ENCODE measurements at regions not wholly inside any gene's neighbourhood (a gene's known extent, or its start where the extent isn't known, plus 50 kb on each side); places are given as distances from the start of the nearest gene placed in this dataset.

GRCh38 chr16:26342621-26343020, 650.9 kb downstream of the HS3ST4 start:
- TF ChIP-seq CTCF (optimal IDR thresholded peaks at IDR 0.05 in 1 of 3, IDR thresholded peaks at IDR 0.05 in 1 of 3, conservative IDR thresholded peaks at IDR 0.05 in 1 of 3; ENCODE audit: extremely low read depth in 1 of 3, insufficient read depth in 2 of 3, low read length in 3 of 3) (no peak), EZH2 (IDR thresholded peaks at IDR 0.05; ENCODE audit: low read length) (no peak)
